ENCODE measurements at regions not wholly inside any gene's neighbourhood (a gene's known extent, or its start where the extent isn't known, plus 50 kb on each side); places are given as distances from the start of the nearest gene placed in this dataset.

DNA sequence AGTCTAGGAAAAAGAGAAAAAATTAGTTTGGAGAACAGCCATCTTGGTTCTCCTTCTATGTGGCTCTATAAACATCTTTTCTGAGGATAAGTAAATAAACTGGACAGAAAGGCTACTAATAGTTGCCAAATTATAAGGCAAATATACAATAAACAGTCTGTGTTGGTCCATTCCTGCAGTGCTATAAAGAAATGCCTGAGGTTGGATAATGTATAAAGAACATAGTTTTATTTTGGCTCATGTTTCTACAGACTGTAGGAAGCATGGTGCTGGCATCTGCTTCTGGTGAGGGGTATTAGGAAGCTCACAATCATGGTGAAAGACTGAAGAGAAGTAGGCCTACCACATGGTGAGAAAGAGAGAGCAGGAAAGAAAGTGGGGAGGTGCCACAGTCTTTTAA is 209.7 kb downstream of the MACC1 start:
- Mint-ChIP-seq H3K27me3 (no peaks in the 10 kb centered on the region), H3K9me3 (ENCODE audit: insufficient read depth) (no peaks in the 10 kb centered on the region), H3K27ac (no peak overlapping the region), H3K4me3 (no peak overlapping the region), H3K4me1 (no peaks in the 10 kb centered on the region)
- no peak overlapping the region for H3K27ac ChIP-seq (ENCODE audit: low read length in 2 of 2)
- H3K79me2 ChIP-seq (ENCODE audit: control insufficient read depth, insufficient read depth, low read length), result no peaks in the 10 kb centered on the region
- intact Hi-C loops (cut with micrococcal nuclease), result no loop called here
- no peaks in the 10 kb centered on the region for H3K36me3 ChIP-seq (replicated peaks in 1 of 2; ENCODE audit: control extremely low read depth in 1 of 2, control insufficient read depth in 1 of 2, extremely low read depth in 1 of 2, insufficient read depth in 2 of 2, low read length in 1 of 2)
- no peaks in the 10 kb centered on the region for H3K9me3 ChIP-seq (ENCODE audit: control extremely low read depth in 1 of 3, control insufficient read depth in 2 of 3, insufficient read depth in 1 of 3, low read length in 2 of 3)
- ChIA-PET POLR2A (no interaction called here), CTCF (interaction anchor here (1.3 kb wide), 1 partner anchor 14 kb away, joined by 3 read pairs; no protein-coding TSS in a partner anchor)
- ATAC-seq (ENCODE audit: low read depth) (no peak), DNase-seq (no peak)
- H3K4me2 ChIP-seq (replicated peaks; ENCODE audit: low read depth, low read length, poor library complexity, severe bottlenecking), result no peak overlapping the region
- no peaks in the 10 kb centered on the region for H3K4me1 ChIP-seq (ENCODE audit: control insufficient read depth in 2 of 2, insufficient read depth in 2 of 2, low read length in 2 of 2)
- H3K4me3 ChIP-seq (ENCODE audit: control extremely low read depth in 1 of 5, extremely low read depth in 1 of 5, insufficient read depth in 1 of 5, low read depth in 2 of 5, low read length in 4 of 5), result no peak overlapping the region
- H4K20me1 ChIP-seq (ENCODE audit: control insufficient read depth, insufficient read depth, low read length, poor library complexity, severe bottlenecking), result no peaks in the 10 kb centered on the region
- TF ChIP-seq, protein P1, sequence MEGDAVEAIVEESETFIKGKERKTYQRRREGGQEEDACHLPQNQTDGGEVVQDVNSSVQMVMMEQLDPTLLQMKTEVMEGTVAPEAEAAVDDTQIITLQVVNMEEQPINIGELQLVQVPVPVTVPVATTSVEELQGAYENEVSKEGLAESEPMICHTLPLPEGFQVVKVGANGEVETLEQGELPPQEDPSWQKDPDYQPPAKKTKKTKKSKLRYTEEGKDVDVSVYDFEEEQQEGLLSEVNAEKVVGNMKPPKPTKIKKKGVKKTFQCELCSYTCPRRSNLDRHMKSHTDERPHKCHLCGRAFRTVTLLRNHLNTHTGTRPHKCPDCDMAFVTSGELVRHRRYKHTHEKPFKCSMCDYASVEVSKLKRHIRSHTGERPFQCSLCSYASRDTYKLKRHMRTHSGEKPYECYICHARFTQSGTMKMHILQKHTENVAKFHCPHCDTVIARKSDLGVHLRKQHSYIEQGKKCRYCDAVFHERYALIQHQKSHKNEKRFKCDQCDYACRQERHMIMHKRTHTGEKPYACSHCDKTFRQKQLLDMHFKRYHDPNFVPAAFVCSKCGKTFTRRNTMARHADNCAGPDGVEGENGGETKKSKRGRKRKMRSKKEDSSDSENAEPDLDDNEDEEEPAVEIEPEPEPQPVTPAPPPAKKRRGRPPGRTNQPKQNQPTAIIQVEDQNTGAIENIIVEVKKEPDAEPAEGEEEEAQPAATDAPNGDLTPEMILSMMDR (IDR thresholded peaks at IDR 0.05), result no peak
- TF ChIP-seq EZH2 (IDR thresholded peaks at IDR 0.05; ENCODE audit: borderline replicate concordance, insufficient read depth, low read depth, low read length, poor library complexity, severe bottlenecking), result no peak
- no peaks in the 10 kb centered on the region for H3K27me3 ChIP-seq (replicated peaks in 1 of 4; ENCODE audit: control extremely low read depth in 1 of 4, control insufficient read depth in 3 of 4, insufficient read depth in 4 of 4, low read length in 3 of 4)
- H3K9ac ChIP-seq (ENCODE audit: low read length), result no peak overlapping the region
- H2AFZ ChIP-seq (ENCODE audit: insufficient read depth, low read depth, low read length, poor library complexity, severe bottlenecking), result no peak overlapping the region

GRCh38 chr7:20005081-20005480 is 212.1 kb downstream of the MACC1 start:
- Histone ChIP-seq H3K4me3 (ENCODE audit: control extremely low read depth in 1 of 5, extremely low read depth in 1 of 5, insufficient read depth in 1 of 5, low read depth in 2 of 5, low read length in 4 of 5) (no peak overlapping the region), H3K9ac (ENCODE audit: low read length) (no peak overlapping the region), H3K36me3 (replicated peaks in 1 of 2; ENCODE audit: control extremely low read depth in 1 of 2, control insufficient read depth in 1 of 2, extremely low read depth in 1 of 2, insufficient read depth in 2 of 2, low read length in 1 of 2) (no peaks in the 10 kb centered on the region), H3K79me2 (ENCODE audit: control insufficient read depth, insufficient read depth, low read length) (no peaks in the 10 kb centered on the region), H2AFZ (ENCODE audit: insufficient read depth, low read depth, low read length, poor library complexity, severe bottlenecking) (no peak overlapping the region), H3K4me2 (replicated peaks; ENCODE audit: low read depth, low read length, poor library complexity, severe bottlenecking) (no peak overlapping the region), H3K4me1 (ENCODE audit: control insufficient read depth in 2 of 2, insufficient read depth in 2 of 2, low read length in 2 of 2) (no peaks in the 10 kb centered on the region), H3K27ac (ENCODE audit: low read length in 2 of 2) (no peak overlapping the region), H4K20me1 (ENCODE audit: control insufficient read depth, insufficient read depth, low read length, poor library complexity, severe bottlenecking) (no peaks in the 10 kb centered on the region), H3K9me3 (ENCODE audit: control extremely low read depth in 1 of 3, control insufficient read depth in 2 of 3, insufficient read depth in 1 of 3, low read length in 2 of 3) (no peaks in the 10 kb centered on the region), H3K27me3 (replicated peaks in 1 of 4; ENCODE audit: control extremely low read depth in 1 of 4, control insufficient read depth in 3 of 4, insufficient read depth in 4 of 4, low read length in 3 of 4) (no peaks in the 10 kb centered on the region)
- intact Hi-C loops (cut with micrococcal nuclease), result no loop called here
- H3K27me3 Mint-ChIP-seq, result no peaks in the 10 kb centered on the region
- DNase-seq (no peak), ATAC-seq (ENCODE audit: low read depth) (no peak)
- no CpG with 5 or more reads among the region's 3 CpGs for WGBS (ENCODE audit: insufficient coverage)
- no peak overlapping the region for H3K27ac Mint-ChIP-seq
- H3K4me1 Mint-ChIP-seq, result no peaks in the 10 kb centered on the region
- no peak for TF ChIP-seq EZH2 (IDR thresholded peaks at IDR 0.05; ENCODE audit: borderline replicate concordance, insufficient read depth, low read depth, low read length, poor library complexity, severe bottlenecking)
- TF ChIP-seq, protein P1 (IDR thresholded peaks at IDR 0.05), result no peak
- no peak overlapping the region for H3K4me3 Mint-ChIP-seq
- H3K9me3 Mint-ChIP-seq (ENCODE audit: insufficient read depth), result no peaks in the 10 kb centered on the region
- CTCF ChIA-PET, result no interaction called here
- POLR2A ChIA-PET, result interaction anchor here (0.6 kb wide), 1 partner anchor 656 kb away, joined by 3 read pairs; no protein-coding TSS in a partner anchor
